HCT116 (cell line): ENCODE measurements at regions not wholly inside any gene's neighbourhood (a gene's known extent, or its start where the extent isn't known, plus 50 kb on each side); places are given as distances from the start of the nearest gene placed in this dataset.

Source experiments
- ATAC-seq: fragments of 200-7000 bp; cut with Tn5 transposase; 2 replicates; pipeline ENCODE4 v1.9.1; 2020; ENCODE audit warnings: mild to moderate bottlenecking, moderate library complexity
- BruUV-seq: library from RNA; stranded (reverse); fragments of 400-500 nt; replicated peaks from 2 replicates; lab custom pipeline; 2021; lab: Mats Ljungman, UMichigan
- CTCF ChIA-PET: fragments of 300-600 bp; sonication (Branson Sonifier 250); formaldehyde crosslinking; loops from one replicate; lab custom pipeline; 2021; ENCODE audit warnings: antibody characterized with exemption; lab: Charles Lee
- POLR2A ChIA-PET: fragments of 300-600, 350-600 bp; sonication (Branson Sonifier 250); formaldehyde crosslinking; loops from one replicate; lab custom pipeline; 2021; ENCODE audit warnings: antibody characterized with exemption; lab: Charles Lee
- RAD21 ChIA-PET, 2 experiments: fragments of 300-600 bp; sonication (Branson Sonifier 250); formaldehyde crosslinking; loops; one replicate each; lab custom pipeline; 2023; ENCODE audit warnings: low total read pairs in 2 of 2; ENCODE audit not compliant: uncharacterized antibody in 2 of 2, unreplicated experiment in 2 of 2, low non-redundant PET in 1 of 2; lab: Charles Lee
- DNase-seq: peaks from one replicate; pipeline ENCODE4 v3.0.0-alpha.2; 2010; ENCODE audit warnings: low read depth, low spot score
- H2AFZ ChIP-seq: fragments of 200-600 bp; shearing (Covaris generic), sonication (generic); 2 replicates; pipeline ENCODE4 v1.6.1; 2017; ENCODE audit warnings: low read depth, mixed run types, mixed read lengths, antibody characterized with exemption, low read length; ENCODE audit not compliant: poor library complexity, severe bottlenecking
- H3K27ac ChIP-seq: 2 replicates; pipeline ENCODE4 v1.5.1; 2012; ENCODE audit warnings: low read depth, low read length
- H3K27me3 ChIP-seq: fragments of 200-600 bp; sonication (generic); 2 replicates; pipeline ENCODE4 v1.6.1; 2016; ENCODE audit warnings: mixed run types, low read length, mixed read lengths; ENCODE audit not compliant: insufficient read depth
- H3K36me3 ChIP-seq, 2 experiments: fragments of 200-500 bp in 1 of 2; fragments of 200-600 bp in 1 of 2; sonication (Bioruptor generic) in 1 of 2; sonication (generic) in 1 of 2; 2 replicates each; pipeline versions ENCODE4 v1.5.1 to v1.6.1; 2014 to 2016; ENCODE audit warnings: low read length in 2 of 2, inconsistent platforms in 1 of 2, mixed read lengths in 1 of 2, mixed run types in 1 of 2; ENCODE audit not compliant: insufficient read depth in 2 of 2, control insufficient read depth in 1 of 2
- H3K4me1 ChIP-seq, 2 experiments: fragments of 200-600 bp in 1 of 2; sonication (generic) in 1 of 2; 2 replicates each; pipeline versions ENCODE4 v1.5.1 to v1.6.1; 2012 to 2017; ENCODE audit warnings: low read length in 2 of 2, inconsistent platforms in 1 of 2, mild to moderate bottlenecking in 1 of 2, mixed read lengths in 1 of 2, mixed run types in 1 of 2, moderate library complexity in 1 of 2; ENCODE audit not compliant: insufficient read depth in 2 of 2, control insufficient read depth in 1 of 2
- H3K4me2 ChIP-seq: fragments of 200-600 bp; sonication (generic); 2 replicates; pipeline ENCODE4 v1.6.1; 2017; ENCODE audit warnings: mixed run types, low read length, mixed read lengths
- H3K4me3 ChIP-seq, 2 experiments: fragments of 200-600 bp in 1 of 2; sonication (generic) in 1 of 2; replicated peaks in 1 of 2; 2 replicates each; pipeline ENCODE4 v1.5.1; 2011 to 2016; ENCODE audit warnings: low read length in 2 of 2, control low read depth in 1 of 2, low read depth in 1 of 2, mild to moderate bottlenecking in 1 of 2, mixed read lengths in 1 of 2, mixed run types in 1 of 2
- H3K79me2 ChIP-seq: fragments of 200-600 bp; sonication (generic); 2 replicates; pipeline ENCODE4 v1.6.1; 2017; ENCODE audit warnings: mild to moderate bottlenecking, mixed run types, low read length, moderate library complexity, mixed read lengths; ENCODE audit not compliant: insufficient read depth
- H3K9ac ChIP-seq: fragments of 200-600 bp; sonication (generic); 2 replicates; pipeline ENCODE4 v1.6.1; 2016; ENCODE audit warnings: low read length, mixed read lengths
- H3K9me2 ChIP-seq: fragments of 200-600 bp; sonication (generic), shearing (Covaris generic); 2 replicates; pipeline ENCODE4 v1.6.1; 2017; ENCODE audit warnings: mixed run types, mild to moderate bottlenecking, moderate library complexity; ENCODE audit not compliant: insufficient read depth
- H3K9me3 ChIP-seq, 2 experiments: fragments of 200-500 bp in 1 of 2; fragments of 200-600 bp in 1 of 2; sonication (Bioruptor generic) in 1 of 2; sonication (generic) in 1 of 2; 2 replicates each; pipeline ENCODE4 v1.6.1; 2014 to 2017; ENCODE audit warnings: low read length in 2 of 2, mixed read lengths in 2 of 2, inconsistent platforms in 1 of 2, low read depth in 1 of 2, mild to moderate bottlenecking in 1 of 2, mixed run types in 1 of 2, moderate library complexity in 1 of 2; ENCODE audit not compliant: control insufficient read depth in 1 of 2, insufficient read depth in 1 of 2
- H4K20me1 ChIP-seq: fragments of 200-600 bp; sonication (generic), shearing (Covaris generic); 2 replicates; pipeline ENCODE4 v1.6.1; 2017; ENCODE audit warnings: mixed run types, mild to moderate bottlenecking, moderate library complexity; ENCODE audit not compliant: insufficient read depth
- CEBPB ChIP-seq: IDR thresholded peaks from 2 replicates; pipeline ENCODE4 v1.6.1; 2012; ENCODE audit warnings: low read depth
- EGR1 ChIP-seq: IDR thresholded peaks from 2 replicates; pipeline ENCODE4 v1.6.1; 2012; ENCODE audit warnings: low read depth
- ELF1 ChIP-seq: IDR thresholded peaks from 2 replicates; pipeline ENCODE4 v1.6.1; 2012; ENCODE audit warnings: low read depth, borderline replicate concordance
- EZH2 ChIP-seq: fragments of 200-600 bp; sonication (generic); IDR thresholded peaks from 2 replicates; pipeline ENCODE4 v1.6.1; 2017; ENCODE audit warnings: antibody characterized with exemption, mixed run types
- EZH2phosphoT487 ChIP-seq: fragments of 200-600 bp; IDR thresholded peaks from 2 replicates; pipeline ENCODE4 v1.6.1; 2018; ENCODE audit warnings: antibody characterized with exemption, borderline replicate concordance
- FOSL1 ChIP-seq: IDR thresholded peaks from 2 replicates; pipeline ENCODE4 v1.6.1; 2012; ENCODE audit warnings: low read depth
- POLR2A ChIP-seq: IDR thresholded peaks from 2 replicates; pipeline ENCODE4 v1.7.0; 2011; ENCODE audit warnings: borderline replicate concordance; ENCODE audit not compliant: insufficient read depth, insufficient read length; ENCODE audit errors: extremely low read depth
- POLR2AphosphoS5 ChIP-seq: IDR thresholded peaks from 2 replicates; pipeline ENCODE4 v1.6.1; 2011; ENCODE audit warnings: mild to moderate bottlenecking, low read depth, low read length, moderate library complexity
- RAD21 ChIP-seq: IDR thresholded peaks from 2 replicates; pipeline ENCODE4 v1.6.1; 2012; ENCODE audit warnings: low read depth, mild to moderate bottlenecking
- SIN3A ChIP-seq: IDR thresholded peaks from 2 replicates; pipeline ENCODE4 v1.6.1; 2012; ENCODE audit warnings: low read depth
- SP1 ChIP-seq: IDR thresholded peaks from 2 replicates; pipeline ENCODE4 v1.6.1; 2012; ENCODE audit warnings: low read depth
- SRF ChIP-seq: IDR thresholded peaks from 2 replicates; pipeline ENCODE4 v1.6.1; 2012; ENCODE audit warnings: low read depth
- TCF7L2 ChIP-seq: IDR thresholded peaks from 2 replicates; pipeline ENCODE4 v1.7.0; 2011; ENCODE audit warnings: borderline replicate concordance, inconsistent platforms; ENCODE audit not compliant: insufficient read depth, insufficient read length; ENCODE audit errors: extremely low read depth
- YY1 ChIP-seq: IDR thresholded peaks from 2 replicates; pipeline ENCODE4 v1.6.1; 2011; ENCODE audit warnings: low read length, low read depth, moderate library complexity, mild to moderate bottlenecking; ENCODE audit not compliant: insufficient replicate concordance; ENCODE audit errors: extremely low read depth
- ZFX ChIP-seq: fragments of 450-650 bp; IDR thresholded peaks from 2 replicates; pipeline ENCODE4 v1.6.1; 2017
- intact Hi-C: fragments of 100-400 bp; cut with micrococcal nuclease; formaldehyde crosslinking; loops from 2 replicates; pipeline ENCODE4 v1.10.0; 2022
- TF ChIP-seq, protein P1 (sequence below): IDR thresholded peaks from 2 replicates; pipeline ENCODE4 v1.6.1; 2012
- TF ChIP-seq, protein P2 (sequence below): IDR thresholded peaks from 2 replicates; pipeline ENCODE4 v1.6.1; 2012
- TF ChIP-seq, protein P3 (sequence below), 3 experiments: fragments of 200-600 bp in 1 of 3; sonication (generic) in 1 of 3; IDR thresholded peaks in 2 of 3; conservative IDR thresholded peaks in 1 of 3; 2 replicates each; pipeline ENCODE4 v1.5.1; 2012 to 2017; ENCODE audit warnings: low read depth in 2 of 3, low read length in 2 of 3, antibody characterized with exemption in 1 of 3, borderline replicate concordance in 1 of 3, control low read depth in 1 of 3, mild to moderate bottlenecking in 1 of 3, mixed read lengths in 1 of 3, mixed run types in 1 of 3, moderate library complexity in 1 of 3; ENCODE audit not compliant: insufficient read depth in 1 of 3

DNA sequence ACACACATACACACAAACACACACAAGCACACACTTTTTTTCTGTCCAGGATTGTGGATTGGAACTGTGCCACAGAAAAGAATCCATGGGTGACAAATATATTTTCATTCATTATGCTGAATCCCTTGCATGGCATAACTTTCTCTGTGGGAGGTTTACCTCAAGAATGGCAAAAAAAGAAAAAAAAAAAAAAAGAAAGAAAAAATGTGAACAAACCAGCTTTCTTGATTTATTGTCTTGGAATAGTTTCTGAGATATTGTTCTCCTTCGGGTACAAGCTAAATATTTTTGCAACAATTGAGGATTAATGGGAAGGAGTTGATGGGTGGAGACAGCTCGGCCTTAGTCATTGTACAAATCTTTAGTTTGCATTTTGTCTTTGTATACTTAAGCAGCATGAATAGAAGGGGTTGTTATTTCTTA lies 153.1 kb downstream of the GMNC start:
- ATAC-seq (no peak), DNase-seq (no peak)
- TF ChIP-seq, protein P1, sequence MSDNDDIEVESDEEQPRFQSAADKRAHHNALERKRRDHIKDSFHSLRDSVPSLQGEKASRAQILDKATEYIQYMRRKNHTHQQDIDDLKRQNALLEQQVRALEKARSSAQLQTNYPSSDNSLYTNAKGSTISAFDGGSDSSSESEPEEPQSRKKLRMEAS = no peak
- TF ChIP-seq POLR2AphosphoS5 (no peak), ZFX (no peak), CEBPB (no peak), RAD21 (no peak), SP1 (no peak), EGR1 (no peak), TCF7L2 (no peak), FOSL1 (no peak), SRF (no peak), EZH2phosphoT487 (no peak), ELF1 (no peak), SIN3A (no peak), YY1 (no peak), POLR2A (no peak), EZH2 (no peak)
- TF ChIP-seq, protein P2, sequence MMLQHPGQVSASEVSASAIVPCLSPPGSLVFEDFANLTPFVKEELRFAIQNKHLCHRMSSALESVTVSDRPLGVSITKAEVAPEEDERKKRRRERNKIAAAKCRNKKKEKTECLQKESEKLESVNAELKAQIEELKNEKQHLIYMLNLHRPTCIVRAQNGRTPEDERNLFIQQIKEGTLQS = no peak
- TF ChIP-seq, protein P3, sequence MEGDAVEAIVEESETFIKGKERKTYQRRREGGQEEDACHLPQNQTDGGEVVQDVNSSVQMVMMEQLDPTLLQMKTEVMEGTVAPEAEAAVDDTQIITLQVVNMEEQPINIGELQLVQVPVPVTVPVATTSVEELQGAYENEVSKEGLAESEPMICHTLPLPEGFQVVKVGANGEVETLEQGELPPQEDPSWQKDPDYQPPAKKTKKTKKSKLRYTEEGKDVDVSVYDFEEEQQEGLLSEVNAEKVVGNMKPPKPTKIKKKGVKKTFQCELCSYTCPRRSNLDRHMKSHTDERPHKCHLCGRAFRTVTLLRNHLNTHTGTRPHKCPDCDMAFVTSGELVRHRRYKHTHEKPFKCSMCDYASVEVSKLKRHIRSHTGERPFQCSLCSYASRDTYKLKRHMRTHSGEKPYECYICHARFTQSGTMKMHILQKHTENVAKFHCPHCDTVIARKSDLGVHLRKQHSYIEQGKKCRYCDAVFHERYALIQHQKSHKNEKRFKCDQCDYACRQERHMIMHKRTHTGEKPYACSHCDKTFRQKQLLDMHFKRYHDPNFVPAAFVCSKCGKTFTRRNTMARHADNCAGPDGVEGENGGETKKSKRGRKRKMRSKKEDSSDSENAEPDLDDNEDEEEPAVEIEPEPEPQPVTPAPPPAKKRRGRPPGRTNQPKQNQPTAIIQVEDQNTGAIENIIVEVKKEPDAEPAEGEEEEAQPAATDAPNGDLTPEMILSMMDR (IDR thresholded peaks at IDR 0.05 in 2 of 3, conservative IDR thresholded peaks at IDR 0.05 in 1 of 3; ENCODE audit: borderline replicate concordance in 1 of 3, insufficient read depth in 1 of 3, low read depth in 2 of 3, low read length in 2 of 3) = no peak
- ChIA-PET POLR2A (no interaction called here), CTCF (interaction anchor here (0.9 kb wide), 1 partner anchor 9 kb away, joined by 3 read pairs; no protein-coding TSS in a partner anchor), RAD21 (no interaction called here)
- no peak overlapping the region for H3K4me3 ChIP-seq
- no peaks in the 10 kb centered on the region for H3K36me3 ChIP-seq
- H3K9me2 ChIP-seq = no peaks in the 10 kb centered on the region
- H3K79me2 ChIP-seq = no peaks in the 10 kb centered on the region
- no peaks in the 10 kb centered on the region for H4K20me1 ChIP-seq
- no peaks in the 10 kb centered on the region for H3K4me1 ChIP-seq
- no peak overlapping the region for H3K9ac ChIP-seq
- no peak overlapping the region for H3K27ac ChIP-seq
- intact Hi-C loops = no loop called here
- no TSS peak for BruUV-seq
- H2AFZ ChIP-seq = no peak overlapping the region
- no peaks in the 10 kb centered on the region for H3K27me3 ChIP-seq
- H3K4me2 ChIP-seq = no peak overlapping the region
- no peaks in the 10 kb centered on the region for H3K9me3 ChIP-seq
